GM23338 (cell line): ENCODE measurements at regions not wholly inside any gene's neighbourhood (a gene's known extent, or its start where the extent isn't known, plus 50 kb on each side); places are given as distances from the start of the nearest gene placed in this dataset.

ENCODE experiments used
- ATAC-seq: fragments of 200-7000 bp; cut with Tn5 transposase; 3 replicates; pipeline ENCODE4 v1.9.1; 2020
- DNase-seq: peaks from one replicate; pipeline ENCODE4 v3.0.0-alpha.2; 2015; ENCODE audit warnings: low spot score
- H2AFZ ChIP-seq: fragments of 200-600 bp; sonication (generic); 2 replicates; pipeline ENCODE4 v1.8.0; 2016; ENCODE audit warnings: antibody characterized with exemption, mild to moderate bottlenecking, moderate library complexity
- H3F3A ChIP-seq: fragments of 200-600 bp; sonication (generic); replicated peaks from 2 replicates; pipeline ENCODE4 v1.8.0; 2017; ENCODE audit warnings: antibody characterized with exemption, mixed run types, low read depth
- H3K27ac ChIP-seq: fragments of 200-600 bp; sonication (generic); 2 replicates; pipeline ENCODE4 v1.6.1; 2016; ENCODE audit warnings: low read depth
- H3K27me3 ChIP-seq: fragments of 200-600 bp; sonication (generic); 2 replicates; pipeline ENCODE4 v1.8.0; 2016; ENCODE audit warnings: mild to moderate bottlenecking, mixed run types, moderate library complexity; ENCODE audit not compliant: insufficient read depth
- H3K36me3 ChIP-seq: fragments of 200-600 bp; sonication (generic); 2 replicates; pipeline ENCODE4 v1.8.0; 2016; ENCODE audit warnings: mild to moderate bottlenecking; ENCODE audit not compliant: insufficient read depth
- H3K4me1 ChIP-seq: fragments of 200-600 bp; sonication (generic); 2 replicates; pipeline ENCODE4 v1.8.0; 2016; ENCODE audit warnings: mild to moderate bottlenecking, moderate library complexity; ENCODE audit not compliant: insufficient read depth
- H3K4me2 ChIP-seq: fragments of 200-600 bp; sonication (generic); 2 replicates; pipeline ENCODE4 v1.7.1; 2017; ENCODE audit warnings: mixed run types
- H3K4me3 ChIP-seq: fragments of 200-600 bp; sonication (generic); 2 replicates; pipeline ENCODE4 v1.6.1; 2016; ENCODE audit warnings: mixed run types
- H3K79me2 ChIP-seq: fragments of 200-600 bp; sonication (generic); replicated peaks from 2 replicates; pipeline ENCODE4 v1.8.0; 2017; ENCODE audit warnings: mild to moderate bottlenecking; ENCODE audit not compliant: insufficient read depth
- H3K9me2 ChIP-seq: fragments of 200-600 bp; sonication (generic); 2 replicates; pipeline ENCODE4 v1.8.0; 2017; ENCODE audit not compliant: insufficient read depth
- H4K20me1 ChIP-seq: fragments of 200-600 bp; sonication (generic); replicated peaks from 2 replicates; pipeline ENCODE4 v1.8.0; 2017; ENCODE audit warnings: mild to moderate bottlenecking; ENCODE audit not compliant: insufficient read depth
- H3K27ac Mint-ChIP-seq: 2 replicates; pipeline ENCODE4 v1.8.0; 2020; ENCODE audit warnings: inconsistent platforms, mild to moderate bottlenecking, moderate library complexity, mixed read lengths
- H3K27me3 Mint-ChIP-seq: 3 replicates; pipeline ENCODE4 v1.8.0; 2022; ENCODE audit warnings: low read depth, mild to moderate bottlenecking, moderate library complexity, mixed read lengths, inconsistent platforms; ENCODE audit not compliant: insufficient read depth, poor library complexity
- H3K36me3 Mint-ChIP-seq: 3 replicates; pipeline ENCODE4 v1.8.0; 2021; ENCODE audit warnings: low read depth, mild to moderate bottlenecking, inconsistent platforms, moderate library complexity, mixed read lengths
- H3K4me1 Mint-ChIP-seq: 3 replicates; pipeline ENCODE4 v1.8.0; 2020; ENCODE audit warnings: mild to moderate bottlenecking, inconsistent platforms, mixed read lengths
- H3K4me3 Mint-ChIP-seq: 3 replicates; pipeline ENCODE4 v1.8.0; 2021; ENCODE audit warnings: moderate library complexity, mild to moderate bottlenecking, inconsistent platforms, mixed read lengths
- H3K9me3 Mint-ChIP-seq: 3 replicates; pipeline ENCODE4 v1.8.0; 2020; ENCODE audit warnings: moderate library complexity, mild to moderate bottlenecking, inconsistent platforms, mixed read lengths
- CREB1 ChIP-seq: fragments of 250-450 bp; sonication (Bioruptor Pico); IDR thresholded peaks from 2 replicates; pipeline ENCODE4 v1.5.0; 2020; ENCODE audit warnings: low read depth, mild to moderate bottlenecking, moderate library complexity
- CTCF ChIP-seq, 2 experiments: fragments of 200-600 bp in 1 of 2; sonication (generic) in 1 of 2; conservative IDR thresholded peaks; 2 replicates each; pipeline versions ENCODE4 v1.5.1 to v1.6.1; 2016 to 2017; ENCODE audit warnings: antibody characterized with exemption in 2 of 2, low read depth in 2 of 2, mild to moderate bottlenecking in 2 of 2, moderate library complexity in 1 of 2
- ETS1 ChIP-seq: IDR thresholded peaks from 2 replicates; pipeline ENCODE4 v1.6.1; 2016; ENCODE audit warnings: antibody characterized with exemption
- EZH2 ChIP-seq: fragments of 200-600 bp; sonication (generic); IDR thresholded peaks from one replicate; pipeline ENCODE4 v1.8.0; 2017; ENCODE audit warnings: antibody characterized with exemption, mild to moderate bottlenecking, low read depth; ENCODE audit not compliant: unreplicated experiment
- EZH2phosphoT487 ChIP-seq: fragments of 200-600 bp; sonication (generic); IDR thresholded peaks from one replicate; pipeline ENCODE4 v1.8.1; 2018; ENCODE audit warnings: antibody characterized with exemption; ENCODE audit not compliant: unreplicated experiment
- JUNB ChIP-seq: IDR thresholded peaks from one replicate; pipeline ENCODE4 v1.6.1; 2016; ENCODE audit warnings: antibody characterized with exemption; ENCODE audit not compliant: unreplicated experiment
- NANOG ChIP-seq: IDR thresholded peaks from 2 replicates; pipeline ENCODE4 v1.6.1; 2016; ENCODE audit warnings: antibody characterized with exemption, borderline replicate concordance
- POLR2AphosphoS5 ChIP-seq: IDR thresholded peaks from 2 replicates; pipeline ENCODE4 v1.6.1; 2016; ENCODE audit warnings: antibody characterized with exemption, low read depth
- STAT1 ChIP-seq: IDR thresholded peaks from one replicate; pipeline ENCODE4 v1.6.1; 2016; ENCODE audit warnings: antibody characterized with exemption; ENCODE audit not compliant: unreplicated experiment
- ZNF114 ChIP-seq: fragments of 250-450 bp; sonication (Bioruptor Pico); IDR thresholded peaks from 2 replicates; pipeline ENCODE4 v1.5.0; 2020; ENCODE audit warnings: mild to moderate bottlenecking, moderate library complexity
- ZNF331 ChIP-seq: fragments of 250-450 bp; sonication (Bioruptor Pico); IDR thresholded peaks from 2 replicates; pipeline ENCODE4 v1.5.0; 2020; ENCODE audit warnings: low read depth, mild to moderate bottlenecking, moderate library complexity
- ZNF462 ChIP-seq: fragments of 250-450 bp; sonication (Bioruptor Pico); IDR thresholded peaks from 2 replicates; pipeline ENCODE4 v1.5.0; 2020; ENCODE audit warnings: mild to moderate bottlenecking, moderate library complexity
- TF ChIP-seq, protein P1 (sequence below): IDR thresholded peaks from one replicate; pipeline ENCODE4 v1.6.1; 2018; ENCODE audit warnings: antibody characterized with exemption; ENCODE audit not compliant: unreplicated experiment

- no peaks in the 10 kb centered on the region for H3K9me2 ChIP-seq
- Mint-ChIP-seq H3K4me1 (no peaks in the 10 kb centered on the region), H3K9me3 (no peaks in the 10 kb centered on the region), H3K27me3 (no peaks in the 10 kb centered on the region), H3K27ac (no peak overlapping the region), H3K36me3 (no peaks in the 10 kb centered on the region), H3K4me3 (no peak overlapping the region)
- H3K4me3 ChIP-seq, result no peak overlapping the region
- H3K27me3 ChIP-seq, result no peaks in the 10 kb centered on the region
- H3K27ac ChIP-seq, result no peak overlapping the region
- no peak for TF ChIP-seq POLR2AphosphoS5
- TF ChIP-seq CTCF (conservative IDR thresholded peaks at IDR 0.05; ENCODE audit: low read depth in 2 of 2), result no peak
- no peak for TF ChIP-seq ETS1
- TF ChIP-seq EZH2, result no peak
- TF ChIP-seq, protein P1, sequence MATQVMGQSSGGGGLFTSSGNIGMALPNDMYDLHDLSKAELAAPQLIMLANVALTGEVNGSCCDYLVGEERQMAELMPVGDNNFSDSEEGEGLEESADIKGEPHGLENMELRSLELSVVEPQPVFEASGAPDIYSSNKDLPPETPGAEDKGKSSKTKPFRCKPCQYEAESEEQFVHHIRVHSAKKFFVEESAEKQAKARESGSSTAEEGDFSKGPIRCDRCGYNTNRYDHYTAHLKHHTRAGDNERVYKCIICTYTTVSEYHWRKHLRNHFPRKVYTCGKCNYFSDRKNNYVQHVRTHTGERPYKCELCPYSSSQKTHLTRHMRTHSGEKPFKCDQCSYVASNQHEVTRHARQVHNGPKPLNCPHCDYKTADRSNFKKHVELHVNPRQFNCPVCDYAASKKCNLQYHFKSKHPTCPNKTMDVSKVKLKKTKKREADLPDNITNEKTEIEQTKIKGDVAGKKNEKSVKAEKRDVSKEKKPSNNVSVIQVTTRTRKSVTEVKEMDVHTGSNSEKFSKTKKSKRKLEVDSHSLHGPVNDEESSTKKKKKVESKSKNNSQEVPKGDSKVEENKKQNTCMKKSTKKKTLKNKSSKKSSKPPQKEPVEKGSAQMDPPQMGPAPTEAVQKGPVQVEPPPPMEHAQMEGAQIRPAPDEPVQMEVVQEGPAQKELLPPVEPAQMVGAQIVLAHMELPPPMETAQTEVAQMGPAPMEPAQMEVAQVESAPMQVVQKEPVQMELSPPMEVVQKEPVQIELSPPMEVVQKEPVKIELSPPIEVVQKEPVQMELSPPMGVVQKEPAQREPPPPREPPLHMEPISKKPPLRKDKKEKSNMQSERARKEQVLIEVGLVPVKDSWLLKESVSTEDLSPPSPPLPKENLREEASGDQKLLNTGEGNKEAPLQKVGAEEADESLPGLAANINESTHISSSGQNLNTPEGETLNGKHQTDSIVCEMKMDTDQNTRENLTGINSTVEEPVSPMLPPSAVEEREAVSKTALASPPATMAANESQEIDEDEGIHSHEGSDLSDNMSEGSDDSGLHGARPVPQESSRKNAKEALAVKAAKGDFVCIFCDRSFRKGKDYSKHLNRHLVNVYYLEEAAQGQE, result no peak
- TF ChIP-seq JUNB, result no peak
- TF ChIP-seq NANOG, result no peak
- no peak for TF ChIP-seq CREB1
- no peak for TF ChIP-seq EZH2phosphoT487
- no peak for TF ChIP-seq ZNF331 (CRISPR knock-in tag)
- TF ChIP-seq STAT1, result no peak
- TF ChIP-seq ZNF462 (CRISPR knock-in tag), result no peak
- TF ChIP-seq ZNF114, result no peak
- ATAC-seq (no peak), DNase-seq (no peak)
- H3K36me3 ChIP-seq, result no peaks in the 10 kb centered on the region
- H3K4me2 ChIP-seq, result no peak overlapping the region
- H3K4me1 ChIP-seq, result no peaks in the 10 kb centered on the region
- H4K20me1 ChIP-seq, result no peaks in the 10 kb centered on the region
- H3K79me2 ChIP-seq, result no peaks in the 10 kb centered on the region
- no peak overlapping the region for H2AFZ ChIP-seq
- H3F3A ChIP-seq, result no peaks in the 10 kb centered on the region
Measured at GRCh38 chr3:178397836-178398235, 138.4 kb upstream of the KCNMB2 start.
